ENCODE measurements at regions not wholly inside any gene's neighbourhood (a gene's known extent, or its start where the extent isn't known, plus 50 kb on each side); places are given as distances from the start of the nearest gene placed in this dataset.

DNA sequence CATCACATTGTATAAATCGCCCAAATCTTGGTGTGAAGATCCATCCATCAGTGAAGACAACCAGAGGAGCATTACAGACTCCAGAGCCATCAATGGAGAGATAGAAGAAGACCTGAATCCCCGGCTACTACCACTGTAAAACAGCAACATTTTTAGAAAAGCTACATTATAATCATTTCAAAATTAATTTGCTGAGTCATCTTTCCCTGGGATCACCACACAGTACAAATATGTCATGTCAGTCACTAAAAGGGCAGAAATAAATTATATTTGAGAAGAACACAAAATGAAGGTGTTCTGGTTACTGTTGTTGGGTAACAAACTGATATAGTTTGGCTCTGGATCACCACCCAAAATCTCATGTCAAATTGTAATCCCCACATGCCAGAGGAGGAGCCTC lies 218.5 kb upstream of the STT3B start:
- TF ChIP-seq GATA2 (IDR thresholded peaks at IDR 0.05; ENCODE audit: low read depth, low read length) (no peak), GATA3 (IDR thresholded peaks at IDR 0.05; ENCODE audit: low read depth, low read length) (no peak)

All from SH-SY5Y (cell line).